AG10803 (cell line): ENCODE measurements at regions not wholly inside any gene's neighbourhood (a gene's known extent, or its start where the extent isn't known, plus 50 kb on each side); places are given as distances from the start of the nearest gene placed in this dataset.

Experiments
- DNase-seq: peaks from one replicate; pipeline ENCODE4 v3.0.0; 2010; ENCODE audit warnings: low read depth
- H3K4me3 ChIP-seq: 2 replicates; pipeline ENCODE4 v1.5.1; 2011; ENCODE audit warnings: mild to moderate bottlenecking, low read length, control low read depth
- TF ChIP-seq, protein P1 (sequence below): conservative IDR thresholded peaks from 2 replicates; pipeline ENCODE4 v1.5.1; 2011; ENCODE audit warnings: mild to moderate bottlenecking, low read length, control low read depth, inconsistent platforms

DNA sequence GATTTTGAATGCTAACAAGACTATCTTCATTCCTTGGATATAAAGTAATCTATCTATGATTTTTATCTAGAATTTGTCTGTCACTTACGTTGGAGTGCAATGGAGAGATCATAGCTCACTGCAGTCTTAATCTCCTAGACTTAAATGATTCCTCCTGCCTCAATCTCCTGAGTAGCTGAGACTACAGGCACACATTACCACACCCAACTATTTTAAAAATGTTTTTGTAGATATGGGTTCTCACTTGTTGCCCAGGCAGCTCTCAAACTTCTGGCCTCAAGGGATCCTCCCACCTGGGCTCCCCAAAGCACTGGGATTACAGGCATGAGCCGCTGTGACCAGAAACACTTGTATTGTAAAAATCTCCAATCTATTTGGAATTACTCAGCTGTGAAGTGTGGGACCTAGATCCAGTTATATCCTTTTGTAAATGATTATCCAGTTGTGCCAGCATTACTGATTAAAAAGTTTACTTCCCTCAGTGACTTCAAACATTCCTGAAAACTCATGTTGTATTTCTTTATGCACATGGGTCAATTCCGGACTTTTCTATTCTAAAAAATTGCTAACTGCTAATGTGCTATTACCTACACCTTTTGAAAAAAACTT, 1793.8 kb upstream of the WWC1 start:
- H3K4me3 ChIP-seq = no peak overlapping the region
- no peak for DNase-seq
- TF ChIP-seq, protein P1, sequence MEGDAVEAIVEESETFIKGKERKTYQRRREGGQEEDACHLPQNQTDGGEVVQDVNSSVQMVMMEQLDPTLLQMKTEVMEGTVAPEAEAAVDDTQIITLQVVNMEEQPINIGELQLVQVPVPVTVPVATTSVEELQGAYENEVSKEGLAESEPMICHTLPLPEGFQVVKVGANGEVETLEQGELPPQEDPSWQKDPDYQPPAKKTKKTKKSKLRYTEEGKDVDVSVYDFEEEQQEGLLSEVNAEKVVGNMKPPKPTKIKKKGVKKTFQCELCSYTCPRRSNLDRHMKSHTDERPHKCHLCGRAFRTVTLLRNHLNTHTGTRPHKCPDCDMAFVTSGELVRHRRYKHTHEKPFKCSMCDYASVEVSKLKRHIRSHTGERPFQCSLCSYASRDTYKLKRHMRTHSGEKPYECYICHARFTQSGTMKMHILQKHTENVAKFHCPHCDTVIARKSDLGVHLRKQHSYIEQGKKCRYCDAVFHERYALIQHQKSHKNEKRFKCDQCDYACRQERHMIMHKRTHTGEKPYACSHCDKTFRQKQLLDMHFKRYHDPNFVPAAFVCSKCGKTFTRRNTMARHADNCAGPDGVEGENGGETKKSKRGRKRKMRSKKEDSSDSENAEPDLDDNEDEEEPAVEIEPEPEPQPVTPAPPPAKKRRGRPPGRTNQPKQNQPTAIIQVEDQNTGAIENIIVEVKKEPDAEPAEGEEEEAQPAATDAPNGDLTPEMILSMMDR = no peak

DNA sequence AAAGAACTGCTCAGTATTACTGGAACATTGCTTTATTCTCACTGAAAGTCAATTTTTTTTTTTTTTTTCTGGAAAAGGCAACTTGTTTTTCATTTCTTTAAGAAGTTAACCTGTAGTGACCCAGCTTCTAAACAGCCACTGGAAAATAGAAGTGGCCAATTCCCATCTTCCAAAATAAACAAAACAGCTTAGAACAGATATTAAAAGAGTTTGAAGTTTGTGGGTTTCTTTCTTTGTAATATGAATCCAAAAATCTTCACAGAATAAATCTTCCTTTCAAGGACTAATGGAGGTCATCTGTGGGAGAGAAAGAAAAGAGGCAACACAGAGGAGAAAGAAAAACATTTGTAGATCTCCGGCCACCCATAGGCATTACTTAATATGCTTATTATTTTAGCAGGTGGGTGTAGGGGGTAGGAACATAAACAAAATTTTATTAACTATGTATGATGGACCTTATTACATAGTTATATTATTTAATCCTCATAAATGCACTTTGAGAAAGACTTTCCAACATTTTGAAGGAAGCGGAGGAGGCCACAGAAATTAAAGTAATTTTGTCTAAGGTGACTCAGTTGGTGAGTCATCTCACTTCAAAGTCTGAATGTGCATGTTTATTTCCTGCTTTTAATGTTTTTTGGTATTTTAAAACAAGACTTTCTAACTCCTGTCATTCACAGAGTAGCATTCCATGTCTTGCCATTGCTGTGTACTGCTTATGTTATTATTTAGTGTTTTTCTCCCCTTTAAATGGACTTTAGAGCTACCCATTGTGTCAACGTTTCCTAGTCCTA, 1791.8 kb upstream of the WWC1 start:
- DNase-seq = no peak
- no peak overlapping the region for H3K4me3 ChIP-seq
- TF ChIP-seq, protein P1 = no peak

DNA sequence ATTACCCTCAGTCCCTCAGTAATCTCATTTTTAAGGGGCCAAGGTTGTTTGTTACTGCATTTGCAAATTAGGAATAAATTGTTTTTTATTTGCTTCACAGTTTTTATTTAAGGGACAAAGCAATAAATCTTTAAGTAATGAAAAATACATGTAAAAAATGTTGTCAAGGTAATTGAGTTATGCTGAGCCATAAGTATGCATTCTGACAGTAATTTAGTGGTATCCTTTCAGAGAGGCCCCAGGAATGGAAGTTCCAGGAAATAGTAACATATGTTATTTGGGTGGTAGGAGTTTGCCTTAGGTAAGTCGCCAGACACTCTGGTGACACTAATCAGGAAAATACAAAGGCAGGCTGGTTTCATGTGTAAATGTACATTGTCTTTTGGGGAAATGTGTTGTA, 1787.9 kb upstream of the WWC1 start:
- TF ChIP-seq, protein P1 = no peak
- DNase-seq = no peak
- no peak overlapping the region for H3K4me3 ChIP-seq

DNA sequence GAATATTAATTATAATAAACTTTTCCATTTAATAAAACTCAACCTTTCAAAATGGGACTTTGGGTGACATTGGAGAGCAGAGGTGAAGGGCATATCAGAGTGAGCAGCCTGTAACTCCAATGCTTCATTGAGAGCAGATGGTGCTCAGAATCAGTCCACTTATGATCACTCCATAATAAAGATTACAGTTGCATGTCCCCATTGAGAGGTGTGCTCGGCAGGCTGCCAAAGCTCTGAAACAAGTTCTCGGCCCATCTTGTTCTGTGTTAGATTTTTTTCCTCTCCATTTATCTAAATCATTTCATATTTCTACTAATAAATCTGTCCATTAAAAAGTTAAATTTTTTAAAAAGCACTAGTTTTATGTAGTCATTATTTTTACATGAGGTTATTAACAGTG, 1786.4 kb upstream of the WWC1 start:
- H3K4me3 ChIP-seq = no peak overlapping the region
- TF ChIP-seq, protein P1 = no peak

DNA sequence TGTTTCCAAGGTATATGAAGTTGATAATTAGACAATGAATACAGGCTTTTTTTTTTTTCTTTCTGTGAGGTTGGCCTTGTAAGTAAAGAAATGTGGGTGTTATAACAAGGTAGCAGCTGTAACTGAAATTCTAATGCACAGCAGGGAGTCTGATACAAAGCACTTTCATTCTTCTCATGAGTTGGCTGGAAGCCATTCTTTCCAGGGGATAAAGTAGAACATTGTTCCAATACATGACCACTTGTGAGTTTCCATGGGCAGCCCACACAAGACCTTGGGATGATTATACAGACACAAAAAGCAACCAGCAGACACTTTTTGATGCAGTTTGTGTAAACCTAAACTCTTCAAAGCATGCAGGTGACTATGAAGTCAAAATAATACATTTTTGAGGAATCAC, 1785.9 kb upstream of the WWC1 start:
- no peak for DNase-seq
- TF ChIP-seq, protein P1 = no peak
- no peak overlapping the region for H3K4me3 ChIP-seq

More for the DNA sequence above, 1786.4 kb upstream of the WWC1 start:
- DNase-seq = no peak

DNA sequence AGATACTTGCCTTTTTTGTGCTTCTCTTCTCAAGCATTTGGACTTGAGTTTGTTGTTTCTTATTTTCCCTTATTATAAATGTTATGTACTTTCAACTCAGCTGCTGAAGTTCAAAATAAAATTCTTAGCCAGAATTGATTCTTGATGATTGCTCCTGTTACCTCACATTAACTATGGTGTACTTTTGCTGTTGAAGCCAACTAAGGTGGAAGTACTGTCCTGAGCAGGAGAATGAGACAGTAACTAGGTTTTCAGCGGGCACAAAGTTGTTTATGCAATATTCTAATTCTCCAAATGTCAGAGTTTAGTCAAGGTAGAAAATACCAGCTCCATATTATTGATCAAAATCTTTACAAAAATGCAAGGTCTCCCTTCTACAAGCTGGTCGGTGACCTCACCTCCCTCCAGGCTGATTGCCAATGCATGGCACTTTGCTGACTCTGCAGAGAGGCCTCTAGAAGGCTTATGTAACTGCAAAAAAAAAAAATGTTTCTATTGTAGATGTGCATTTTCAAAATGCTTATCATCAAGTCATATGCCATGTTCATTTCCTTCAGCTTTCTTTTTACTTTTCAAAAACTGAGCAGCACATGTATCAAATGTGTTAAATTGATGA, 1783.5 kb upstream of the WWC1 start:
- no peak for DNase-seq
- H3K4me3 ChIP-seq = no peak overlapping the region
- TF ChIP-seq, protein P1 = no peak

DNA sequence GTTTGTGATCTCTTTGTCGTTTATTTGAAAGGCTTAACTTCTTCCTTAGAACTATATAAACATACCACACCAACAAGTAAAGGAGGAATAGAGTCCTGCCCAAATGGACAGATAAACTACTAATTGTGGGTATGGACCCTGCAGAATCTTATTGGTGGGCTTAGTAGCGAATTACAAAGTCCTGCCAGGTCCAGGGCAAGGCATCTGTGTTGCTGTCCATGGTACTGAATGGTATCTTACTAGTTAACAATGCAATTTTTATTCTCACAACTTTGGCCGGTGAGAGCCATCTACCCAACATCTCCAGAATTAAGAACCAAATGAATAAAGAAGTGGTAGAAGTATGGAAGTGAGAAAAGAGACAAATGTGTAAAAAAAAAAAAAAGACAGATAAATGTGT, 1782.4 kb upstream of the WWC1 start:
- TF ChIP-seq, protein P1 = no peak
- H3K4me3 ChIP-seq = no peak overlapping the region
- no peak for DNase-seq
